Stimulated activated effector memory CD8-positive, alpha-beta T cell treated with anti-CD3 and anti-CD28 coated beads, Interleukin-12 subunit alpha, Interleukin-12 subunit beta, amount 100 ng/mL, for 72 hours (primary cell): ENCODE measurements at regions not wholly inside any gene's neighbourhood (a gene's known extent, or its start where the extent isn't known, plus 50 kb on each side); places are given as distances from the start of the nearest gene placed in this dataset.

Experiments used
- ATAC-seq: fragments of 150-1000 bp; cut with Tn5 transposase; 2 replicates; pipeline ENCODE4 v1.10.0; 2021
- DNase-seq, 2 donors: peaks; one replicate each; pipeline ENCODE4 v3.0.0; 2021 to 2022; ENCODE audit warnings: low spot score in 2 of 2
- H3K27ac Mint-ChIP-seq: one replicate; pipeline ENCODE4 v1.8.0; 2022; ENCODE audit warnings: mild to moderate bottlenecking, mixed read lengths
- H3K36me3 Mint-ChIP-seq: one replicate; pipeline ENCODE4 v1.8.0; 2022; ENCODE audit warnings: mild to moderate bottlenecking, mixed read lengths
- H3K4me1 Mint-ChIP-seq: one replicate; pipeline ENCODE4 v1.8.0; 2022; ENCODE audit warnings: mixed read lengths
- H3K4me3 Mint-ChIP-seq: one replicate; pipeline ENCODE4 v1.8.0; 2022; ENCODE audit warnings: mild to moderate bottlenecking, mixed read lengths
- H3K9me3 Mint-ChIP-seq: one replicate; pipeline ENCODE4 v1.8.0; 2022; ENCODE audit warnings: mixed read lengths

- Mint-ChIP-seq H3K9me3 (peaks cover 15% of the 10 kb centered on the region), H3K27ac (no peak overlapping the region), H3K4me3 (no peak overlapping the region), H3K4me1 (no peaks in the 10 kb centered on the region), H3K36me3 (no peaks in the 10 kb centered on the region)
- ATAC-seq = no peak
- no peak for DNase-seq
Observed at GRCh38 chr12:87254381-87255030, 774.7 kb downstream of the C12orf50 start.

DNA sequence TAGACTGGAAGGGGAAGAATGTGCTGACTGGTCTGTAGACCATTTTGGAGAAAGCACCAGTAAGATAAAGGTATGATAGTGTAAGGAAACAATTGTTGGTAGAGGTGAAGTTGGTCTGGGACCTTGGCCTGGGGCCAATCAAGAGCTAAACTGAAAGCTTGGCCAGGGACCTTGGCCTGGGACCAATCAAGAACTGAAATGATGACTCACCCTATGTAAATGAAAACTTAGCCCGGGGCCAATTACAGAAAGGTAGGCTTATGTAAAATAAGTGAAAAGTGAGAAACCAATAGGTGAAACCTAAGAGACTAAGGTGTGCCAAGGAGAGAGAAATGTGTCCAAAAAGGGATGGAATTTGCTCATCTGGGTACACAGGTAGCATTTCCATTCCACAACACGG is 776.0 kb downstream of the C12orf50 start:
- H3K36me3 Mint-ChIP-seq = no peaks in the 10 kb centered on the region
- H3K9me3 Mint-ChIP-seq = peaks cover 15% of the 10 kb centered on the region
- no peak overlapping the region for H3K27ac Mint-ChIP-seq
- H3K4me3 Mint-ChIP-seq = no peak overlapping the region
- H3K4me1 Mint-ChIP-seq = no peaks in the 10 kb centered on the region
- no peak for ATAC-seq
- no peak for DNase-seq

DNA sequence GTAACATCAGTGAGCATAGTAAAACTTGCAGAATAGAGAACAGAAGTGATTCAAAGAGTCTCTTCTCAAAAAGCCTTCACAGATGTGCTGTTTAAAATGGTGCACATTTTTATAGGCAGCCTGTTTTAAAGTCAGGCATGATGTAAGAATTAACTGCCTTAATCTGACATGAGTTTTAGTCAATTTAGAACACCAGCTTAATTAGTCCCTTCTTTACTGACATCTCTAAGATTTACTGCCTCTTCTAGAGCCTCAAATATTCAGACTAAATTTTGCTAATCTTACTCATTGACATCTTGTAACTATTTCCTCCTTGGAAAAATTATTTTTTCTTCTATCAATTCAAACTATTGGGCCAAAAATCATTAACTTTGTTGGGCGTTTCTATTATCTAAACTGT is 782.5 kb downstream of the C12orf50 start:
- DNase-seq (no peak), ATAC-seq (no peak)
- Mint-ChIP-seq H3K4me1 (no peaks in the 10 kb centered on the region), H3K27ac (no peak overlapping the region), H3K36me3 (no peaks in the 10 kb centered on the region), H3K9me3 (peaks cover 9% of the 10 kb centered on the region), H3K4me3 (no peak overlapping the region)

DNA sequence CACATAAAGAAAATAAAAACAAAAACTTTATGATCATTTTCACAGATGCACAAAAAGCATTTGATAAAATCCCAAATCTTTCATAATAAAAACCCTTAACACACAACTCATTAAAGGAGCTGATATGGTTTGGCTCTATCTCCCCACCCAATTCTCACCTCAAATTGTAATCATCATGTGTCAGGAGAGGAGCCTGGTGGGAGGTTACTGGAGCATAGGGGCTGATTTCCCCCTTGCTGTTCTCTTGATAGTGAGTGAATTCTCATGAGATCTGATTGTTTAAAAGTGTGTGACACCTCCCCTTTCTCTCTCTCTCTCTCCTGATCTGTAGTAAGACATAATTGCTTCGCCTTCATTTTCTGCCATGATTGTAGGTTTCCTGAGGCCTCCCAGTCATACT is 790.7 kb downstream of the C12orf50 start:
- Mint-ChIP-seq H3K4me3 (no peak overlapping the region), H3K9me3 (peaks cover 12% of the 10 kb centered on the region), H3K27ac (no peak overlapping the region), H3K4me1 (no peaks in the 10 kb centered on the region), H3K36me3 (no peaks in the 10 kb centered on the region)
- no peak for DNase-seq
- no peak for ATAC-seq

- ATAC-seq (no peak), DNase-seq (no peak)
- no peak overlapping the region for H3K27ac Mint-ChIP-seq
- peaks cover 12% of the 10 kb centered on the region for H3K9me3 Mint-ChIP-seq
- H3K36me3 Mint-ChIP-seq = no peaks in the 10 kb centered on the region
- no peak overlapping the region for H3K4me3 Mint-ChIP-seq
- no peaks in the 10 kb centered on the region for H3K4me1 Mint-ChIP-seq
Observed at GRCh38 chr12:87234898-87235297, 794.3 kb downstream of the C12orf50 start.

GRCh38 chr12:87233671-87234070 is 795.5 kb downstream of the C12orf50 start:
- H3K36me3 Mint-ChIP-seq = no peaks in the 10 kb centered on the region
- DNase-seq = no peak

DNA sequence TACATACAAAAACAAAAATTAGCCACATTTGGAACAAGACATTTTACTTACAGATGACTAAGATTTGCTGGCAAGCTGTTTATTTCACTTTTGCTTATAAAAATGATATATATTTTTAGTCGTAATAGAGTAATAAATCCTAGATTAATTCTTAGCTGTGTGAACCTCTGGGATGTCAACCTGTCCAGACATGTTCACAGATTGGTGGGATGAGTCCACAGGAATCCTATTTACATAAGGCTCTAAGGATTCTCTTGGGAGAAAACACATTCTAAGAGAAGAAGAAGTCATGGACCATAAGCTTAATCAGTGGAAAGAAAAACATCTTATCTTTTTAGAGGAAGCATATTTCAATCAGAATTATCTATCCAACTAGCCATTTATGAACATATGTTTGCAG is 797.4 kb downstream of the C12orf50 start:
- Mint-ChIP-seq H3K27ac (no peak overlapping the region), H3K4me3 (no peak overlapping the region), H3K36me3 (no peaks in the 10 kb centered on the region), H3K9me3 (peaks cover 8% of the 10 kb centered on the region), H3K4me1 (no peaks in the 10 kb centered on the region)
- DNase-seq (no peak), ATAC-seq (no peak)

More at GRCh38 chr12:87233671-87234070, 795.5 kb downstream of the C12orf50 start:
- Mint-ChIP-seq H3K9me3 (peaks cover 14% of the 10 kb centered on the region), H3K27ac (no peak overlapping the region), H3K4me3 (no peak overlapping the region), H3K4me1 (no peaks in the 10 kb centered on the region)
- ATAC-seq = no peak

GRCh38 chr12:87230441-87230840 is 798.8 kb downstream of the C12orf50 start:
- H3K9me3 Mint-ChIP-seq = peaks cover 6% of the 10 kb centered on the region
- H3K36me3 Mint-ChIP-seq = no peaks in the 10 kb centered on the region
- H3K4me3 Mint-ChIP-seq = no peak overlapping the region
- no peaks in the 10 kb centered on the region for H3K4me1 Mint-ChIP-seq
- no peak overlapping the region for H3K27ac Mint-ChIP-seq
- ATAC-seq (no peak), DNase-seq (no peak)

- Mint-ChIP-seq H3K4me1 (no peaks in the 10 kb centered on the region), H3K9me3 (peaks cover 7% of the 10 kb centered on the region), H3K4me3 (no peak overlapping the region), H3K36me3 (no peaks in the 10 kb centered on the region), H3K27ac (no peak overlapping the region)
- ATAC-seq = no peak
- DNase-seq = no peak
Observed at GRCh38 chr12:87227162-87227561, 802.0 kb downstream of the C12orf50 start.

GRCh38 chr12:87217491-87217890 is 811.7 kb downstream of the C12orf50 start:
- peaks cover 8% of the 10 kb centered on the region for H3K9me3 Mint-ChIP-seq
- no peak overlapping the region for H3K27ac Mint-ChIP-seq
- no peaks in the 10 kb centered on the region for H3K4me1 Mint-ChIP-seq
- H3K4me3 Mint-ChIP-seq = no peak overlapping the region
- H3K36me3 Mint-ChIP-seq = no peaks in the 10 kb centered on the region
- DNase-seq (no peak), ATAC-seq (no peak)

DNA sequence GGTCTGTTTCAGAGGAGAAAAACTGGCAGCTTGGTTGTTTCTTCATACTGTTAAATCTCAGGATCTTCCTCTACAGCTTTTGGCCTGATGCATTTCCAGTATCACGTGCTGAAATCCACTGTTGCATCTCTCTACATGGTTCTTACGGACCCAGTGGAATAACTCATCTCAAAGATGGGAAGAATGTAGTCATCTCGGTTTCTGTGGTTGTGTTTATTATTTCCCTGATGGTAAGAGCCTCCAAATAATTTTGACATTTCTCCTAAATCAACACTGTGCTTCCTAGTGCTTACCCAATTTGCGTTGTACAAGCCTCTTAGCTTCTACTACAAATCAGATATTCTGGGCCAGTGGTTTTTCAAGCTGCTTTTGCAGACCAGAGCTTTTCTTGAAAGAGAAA is 812.8 kb downstream of the C12orf50 start:
- no peak overlapping the region for H3K27ac Mint-ChIP-seq
- H3K36me3 Mint-ChIP-seq = no peaks in the 10 kb centered on the region
- ATAC-seq (no peak), DNase-seq (no peak)
- no peaks in the 10 kb centered on the region for H3K4me1 Mint-ChIP-seq
- peaks cover 8% of the 10 kb centered on the region for H3K9me3 Mint-ChIP-seq
- H3K4me3 Mint-ChIP-seq = no peak overlapping the region

DNA sequence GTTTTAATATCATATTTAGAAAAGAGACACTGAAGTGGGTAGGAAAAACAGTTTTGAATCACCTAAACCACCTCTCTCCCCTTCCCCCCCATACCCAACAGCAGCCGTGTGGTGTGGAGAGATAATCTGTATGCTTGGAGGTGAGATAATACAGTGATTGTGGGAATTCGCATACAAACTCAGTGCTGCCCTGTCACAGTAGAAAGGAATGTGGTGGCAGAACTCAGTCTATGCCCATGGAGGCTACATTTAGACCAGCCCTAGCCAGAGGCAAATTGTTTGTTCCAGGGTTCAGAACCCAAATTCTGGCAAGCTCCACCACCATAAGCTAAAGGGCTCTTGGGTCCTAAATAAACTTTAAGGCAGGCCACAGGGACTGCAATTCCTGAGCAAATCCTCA is 827.0 kb downstream of the C12orf50 start:
- no peak overlapping the region for H3K27ac Mint-ChIP-seq
- H3K4me3 Mint-ChIP-seq = no peak overlapping the region
- peaks cover 35% of the 10 kb centered on the region for H3K9me3 Mint-ChIP-seq
- H3K36me3 Mint-ChIP-seq = no peaks in the 10 kb centered on the region
- ATAC-seq (no peak), DNase-seq (no peak)
- H3K4me1 Mint-ChIP-seq = no peaks in the 10 kb centered on the region

GRCh38 chr12:87201598-87201997 is 827.6 kb downstream of the C12orf50 start:
- ATAC-seq = no peak
- H3K27ac Mint-ChIP-seq = no peak overlapping the region
- no peaks in the 10 kb centered on the region for H3K36me3 Mint-ChIP-seq
- H3K4me3 Mint-ChIP-seq = no peak overlapping the region
- peaks cover 32% of the 10 kb centered on the region for H3K9me3 Mint-ChIP-seq
- H3K4me1 Mint-ChIP-seq = no peaks in the 10 kb centered on the region
- no peak for DNase-seq

- Mint-ChIP-seq H3K4me1 (no peaks in the 10 kb centered on the region), H3K4me3 (no peak overlapping the region), H3K27ac (no peak overlapping the region), H3K36me3 (no peaks in the 10 kb centered on the region), H3K9me3 (peaks cover 26% of the 10 kb centered on the region)
- DNase-seq (no peak), ATAC-seq (no peak)
Observed at GRCh38 chr12:87200289-87200979, 828.8 kb downstream of the C12orf50 start.

DNA sequence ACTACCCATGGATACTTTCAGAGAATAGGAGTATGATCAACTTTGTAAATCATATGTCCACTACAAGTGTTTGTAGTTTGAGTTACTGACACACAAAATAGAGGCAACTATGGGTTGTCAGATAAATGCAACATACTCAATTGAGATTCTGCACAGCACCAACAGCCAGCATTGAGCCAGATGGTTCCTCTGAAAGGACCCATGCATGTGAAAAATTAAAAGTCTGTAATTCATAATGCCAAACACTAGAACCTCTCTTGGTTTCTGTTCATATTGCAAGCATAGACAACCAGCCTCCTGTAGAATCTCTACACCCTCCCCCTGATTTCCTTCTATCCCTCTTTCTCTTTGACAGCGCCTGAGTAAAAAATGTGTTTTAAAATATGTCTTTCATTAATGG is 831.0 kb downstream of the C12orf50 start:
- no peak overlapping the region for H3K27ac Mint-ChIP-seq
- no peaks in the 10 kb centered on the region for H3K4me1 Mint-ChIP-seq
- DNase-seq (no peak), ATAC-seq (no peak)
- H3K36me3 Mint-ChIP-seq = no peaks in the 10 kb centered on the region
- peaks cover 15% of the 10 kb centered on the region for H3K9me3 Mint-ChIP-seq
- no peak overlapping the region for H3K4me3 Mint-ChIP-seq

GRCh38 chr12:87196321-87196720 is 832.9 kb downstream of the C12orf50 start:
- ATAC-seq (no peak), DNase-seq (no peak)
- peaks cover 13% of the 10 kb centered on the region for H3K9me3 Mint-ChIP-seq
- no peak overlapping the region for H3K4me3 Mint-ChIP-seq
- no peaks in the 10 kb centered on the region for H3K36me3 Mint-ChIP-seq
- H3K27ac Mint-ChIP-seq = no peak overlapping the region
- no peaks in the 10 kb centered on the region for H3K4me1 Mint-ChIP-seq
